GM18505 (cell line): ENCODE measurements at regions not wholly inside any gene's neighbourhood (a gene's known extent, or its start where the extent isn't known, plus 50 kb on each side); places are given as distances from the start of the nearest gene placed in this dataset.

ENCODE experiments used
- ATAC-seq: cut with Tn5 transposase; IDR thresholded peaks from one replicate; pipeline ENCODE4 v1.9.1; 2021; ENCODE audit not compliant: unreplicated experiment
- POLR2A ChIP-seq: IDR thresholded peaks from 4 replicates; pipeline ENCODE4 v1.6.1; 2011; ENCODE audit warnings: borderline replicate concordance; ENCODE audit not compliant: insufficient read depth, insufficient read length; ENCODE audit errors: extremely low read depth

- no peak for ATAC-seq
- TF ChIP-seq POLR2A: no peak
Measured at GRCh38 chr1:201602413-201603265, 63.7 kb downstream of the NAV1 start.

- TF ChIP-seq POLR2A: no peak
- no peak for ATAC-seq
Measured at GRCh38 chr1:201603613-201604232, 64.8 kb downstream of the NAV1 start.

GRCh38 chr1:201605385-201606010 is 66.6 kb downstream of the NAV1 start:
- no peak for TF ChIP-seq POLR2A
- no peak for ATAC-seq

- ATAC-seq: no peak
- no peak for TF ChIP-seq POLR2A
Measured at GRCh38 chr1:201606096-201606495, 67.2 kb downstream of the NAV1 start.

GRCh38 chr1:201606623-201607022 is 67.7 kb downstream of the NAV1 start:
- ATAC-seq: no peak
- no peak for TF ChIP-seq POLR2A

- ATAC-seq: no peak
- no peak for TF ChIP-seq POLR2A
Measured at GRCh38 chr1:201608635-201609395, 69.9 kb downstream of the NAV1 start.

- no peak for ATAC-seq
- TF ChIP-seq POLR2A: no peak
Measured at GRCh38 chr1:201609661-201610318, 70.9 kb downstream of the NAV1 start.

GRCh38 chr1:201610858-201611257 is 71.9 kb downstream of the NAV1 start:
- ATAC-seq: no peak
- no peak for TF ChIP-seq POLR2A

GRCh38 chr1:201612645-201613044 is 73.7 kb downstream of the NAV1 start:
- ATAC-seq: no peak
- TF ChIP-seq POLR2A: no peak

- TF ChIP-seq POLR2A: no peak
- ATAC-seq: no peak
Measured at GRCh38 chr1:201614262-201615015, 75.5 kb downstream of the NAV1 start.

GRCh38 chr1:201617157-201617556 is 78.2 kb downstream of the NAV1 start:
- ATAC-seq: no peak
- no peak for TF ChIP-seq POLR2A

GRCh38 chr1:201618389-201618788 is 79.5 kb downstream of the NAV1 start:
- no peak for TF ChIP-seq POLR2A
- ATAC-seq: no peak

GRCh38 chr1:201618905-201619304 is 80.0 kb downstream of the NAV1 start:
- TF ChIP-seq POLR2A: no peak

GRCh38 chr1:201619513-201619912 is 80.6 kb downstream of the NAV1 start:
- TF ChIP-seq POLR2A: no peak
- ATAC-seq: no peak

More at GRCh38 chr1:201618905-201619304, 80.0 kb downstream of the NAV1 start:
- ATAC-seq: no peak
